ENCODE measurements at regions not wholly inside any gene's neighbourhood (a gene's known extent, or its start where the extent isn't known, plus 50 kb on each side); places are given as distances from the start of the nearest gene placed in this dataset.

- TF ChIP-seq IRF3 (IDR thresholded peaks at IDR 0.05; ENCODE audit: low read depth, low read length): no peak
Measured at GRCh38 chr20:10735195-10735949, 61.6 kb upstream of the JAG1 start (continued).

GRCh38 chr20:10739134-10739533 is 65.3 kb upstream of the JAG1 start:
- H3K79me2 ChIP-seq (ENCODE audit: insufficient read depth): no peaks in the 10 kb centered on the region
- H3K27ac ChIP-seq (ENCODE audit: low read depth in 2 of 2, low read length in 1 of 2): no peak overlapping the region
- no peak for TF ChIP-seq MXI1 (IDR thresholded peaks at IDR 0.05; ENCODE audit: low read depth, low read length)
- no peak overlapping the region for H3K4me3 ChIP-seq (ENCODE audit: low read depth in 2 of 2, low read length in 1 of 2)
- no peak overlapping the region for H3K9ac ChIP-seq
- no peaks in the 10 kb centered on the region for H3K9me2 ChIP-seq
- H3K4me1 ChIP-seq (ENCODE audit: control insufficient read depth in 1 of 2, insufficient read depth in 2 of 2, low read depth in 1 of 2, low read length in 1 of 2): no peaks in the 10 kb centered on the region
- no peak overlapping the region for H3K4me2 ChIP-seq
- CTCF ChIA-PET: interaction anchor here (1.6 kb wide), 1 partner anchor 33 kb away, joined by 3 read pairs; no protein-coding TSS in a partner anchor
- H3K36me3 ChIP-seq (replicated peaks in 1 of 2; ENCODE audit: control insufficient read depth in 1 of 2, insufficient read depth in 2 of 2, low read length in 1 of 2): no peaks in the 10 kb centered on the region
- no peaks in the 10 kb centered on the region for H3K9me3 ChIP-seq
- no peak overlapping the region for H2AFZ ChIP-seq (ENCODE audit: low read depth)
- no peak for DNase-seq
- POLR2A ChIA-PET: no interaction called here
- WGBS (ENCODE audit: low lambda C conversion rate): 17% methylated on average over 1 of the region's 1 CpG
- no peaks in the 10 kb centered on the region for H3F3A ChIP-seq (replicated peaks; ENCODE audit: insufficient read depth)
- no peaks in the 10 kb centered on the region for H3K27me3 ChIP-seq (ENCODE audit: insufficient read depth)
- no peaks in the 10 kb centered on the region for H4K20me1 ChIP-seq (ENCODE audit: insufficient read depth)

- Histone ChIP-seq H3K9me2 (no peaks in the 10 kb centered on the region), H3F3A (replicated peaks; ENCODE audit: insufficient read depth) (no peaks in the 10 kb centered on the region), H3K4me1 (ENCODE audit: control insufficient read depth in 1 of 2, insufficient read depth in 2 of 2, low read depth in 1 of 2, low read length in 1 of 2) (no peaks in the 10 kb centered on the region), H3K27me3 (ENCODE audit: insufficient read depth) (no peaks in the 10 kb centered on the region), H3K4me3 (ENCODE audit: low read depth in 2 of 2, low read length in 1 of 2) (no peak overlapping the region), H4K20me1 (ENCODE audit: insufficient read depth) (no peaks in the 10 kb centered on the region), H3K4me2 (no peak overlapping the region), H3K27ac (ENCODE audit: low read depth in 2 of 2, low read length in 1 of 2) (no peak overlapping the region), H3K36me3 (replicated peaks in 1 of 2; ENCODE audit: control insufficient read depth in 1 of 2, insufficient read depth in 2 of 2, low read length in 1 of 2) (no peaks in the 10 kb centered on the region), H3K79me2 (ENCODE audit: insufficient read depth) (no peaks in the 10 kb centered on the region), H2AFZ (ENCODE audit: low read depth) (no peak overlapping the region), H3K9me3 (no peaks in the 10 kb centered on the region), H3K9ac (no peak overlapping the region)
- WGBS (ENCODE audit: low lambda C conversion rate): 58% methylated on average over 7 of the region's 7 CpGs
- ChIA-PET CTCF (interaction anchor here (1.6 kb wide), 1 partner anchor 34 kb away, joined by 3 read pairs; no protein-coding TSS in a partner anchor), POLR2A (no interaction called here)
- no peak for DNase-seq
- TF ChIP-seq EP300 (IDR thresholded peaks at IDR 0.05; ENCODE audit: borderline replicate concordance in 1 of 2, low read depth in 1 of 2, low read length in 1 of 2): no peak
- TF ChIP-seq YY1 (IDR thresholded peaks at IDR 0.05; ENCODE audit: low read depth): no peak
- no peak for TF ChIP-seq TCF12 (IDR thresholded peaks at IDR 0.05)
- TF ChIP-seq POLR2AphosphoS5 (IDR thresholded peaks at IDR 0.05; ENCODE audit: low read depth, low read length): no peak
- no peak for TF ChIP-seq JUND (IDR thresholded peaks at IDR 0.05)
- TF ChIP-seq USF2 (IDR thresholded peaks at IDR 0.05; ENCODE audit: borderline replicate concordance, low read depth, low read length): no peak
- no peak for TF ChIP-seq ZBTB33 (IDR thresholded peaks at IDR 0.05; ENCODE audit: borderline replicate concordance, low read depth)
- TF ChIP-seq GABPA (IDR thresholded peaks at IDR 0.05; ENCODE audit: low read depth): no peak
- TF ChIP-seq TEAD4 (IDR thresholded peaks at IDR 0.05; ENCODE audit: borderline replicate concordance, insufficient read depth): no peak
- TF ChIP-seq SMC3 (IDR thresholded peaks at IDR 0.05; ENCODE audit: low read depth, low read length): no peak
- no peak for TF ChIP-seq FOSL2 (IDR thresholded peaks at IDR 0.05; ENCODE audit: borderline replicate concordance, low read depth)
- no peak for TF ChIP-seq USF1 (IDR thresholded peaks at IDR 0.05; ENCODE audit: borderline replicate concordance, low read depth)
- TF ChIP-seq REST (IDR thresholded peaks at IDR 0.05; ENCODE audit: low read depth, low read length): no peak
- TF ChIP-seq NRF1 (IDR thresholded peaks at IDR 0.05; ENCODE audit: low read depth, low read length): no peak
- no peak for TF ChIP-seq FOXJ3 (CRISPR knock-in tag; IDR thresholded peaks at IDR 0.05)
Measured at GRCh38 chr20:10739566-10739965, 65.8 kb upstream of the JAG1 start.
